Left renal cortex interstitium (tissue), 4 donors: ENCODE measurements at regions not wholly inside any gene's neighbourhood (a gene's known extent, or its start where the extent isn't known, plus 50 kb on each side); places are given as distances from the start of the nearest gene placed in this dataset.
"Not testable (repeated sequence)": the region's sequence is repeated elsewhere in the genome, so short reads cannot be mapped to it uniquely, and the experiment has no call there.

Experiments used
- DNase-seq, 4 donors: peaks; one replicate each; pipeline ENCODE4 v3.0.0-alpha.2; 2013; ENCODE audit warnings: low read depth in 4 of 4, low spot score in 2 of 4, missing footprints in 1 of 4

GRCh38 chr6:25175681-25176080 lies 103.5 kb upstream of the CARMIL1 start:
- DNase-seq: no peak

GRCh38 chr6:25176466-25176865 lies 102.7 kb upstream of the CARMIL1 start:
- DNase-seq: no peak

- DNase-seq: no peak
These were observed 101.6 kb upstream of the CARMIL1 start for GRCh38 chr6:25177500-25178028.

GRCh38 chr6:25178336-25179035 lies 100.7 kb upstream of the CARMIL1 start:
- DNase-seq: no peak

- no peak for DNase-seq
These were observed 100.0 kb upstream of the CARMIL1 start for GRCh38 chr6:25179051-25179778.

- DNase-seq: no peak
These were observed 98.4 kb upstream of the CARMIL1 start for GRCh38 chr6:25180630-25181349.

GRCh38 chr6:25181350-25181724 lies 97.8 kb upstream of the CARMIL1 start:
- no peak for DNase-seq

GRCh38 chr6:25181923-25182322 lies 97.3 kb upstream of the CARMIL1 start:
- no peak for DNase-seq

- DNase-seq: no peak
These were observed 92.3 kb upstream of the CARMIL1 start for GRCh38 chr6:25186919-25187318.

- no peak for DNase-seq
These were observed 90.9 kb upstream of the CARMIL1 start for GRCh38 chr6:25188232-25188631.

GRCh38 chr6:25192590-25193459 lies 86.3 kb upstream of the CARMIL1 start:
- DNase-seq: no peak

- DNase-seq: peak in 1 of 4 donors; percentile 56
These were observed 85.6 kb upstream of the CARMIL1 start for GRCh38 chr6:25193460-25194171.

- no peak for DNase-seq
These were observed 84.9 kb upstream of the CARMIL1 start for GRCh38 chr6:25194172-25194678.

- DNase-seq: no peak
These were observed 82.7 kb upstream of the CARMIL1 start for GRCh38 chr6:25196464-25196863.

- DNase-seq: no peak
These were observed 82.1 kb upstream of the CARMIL1 start for GRCh38 chr6:25197111-25197510.

- no peak for DNase-seq
These were observed 79.6 kb upstream of the CARMIL1 start for GRCh38 chr6:25199544-25199943.

GRCh38 chr6:25202504-25202903 lies 76.7 kb upstream of the CARMIL1 start:
- DNase-seq: no peak

GRCh38 chr6:25205629-25206028 lies 73.5 kb upstream of the CARMIL1 start:
- no peak for DNase-seq

- not testable (repeated sequence) for DNase-seq
These were observed 71.6 kb upstream of the CARMIL1 start for GRCh38 chr6:25207453-25208155.
